GM21529 (cell line): ENCODE measurements at regions not wholly inside any gene's neighbourhood (a gene's known extent, or its start where the extent isn't known, plus 50 kb on each side); places are given as distances from the start of the nearest gene placed in this dataset.
"Not testable (repeated sequence)": the region's sequence is repeated elsewhere in the genome, so short reads cannot be mapped to it uniquely, and the experiment has no call there.

ENCODE experiments used
- ATAC-seq: cut with Tn5 transposase; IDR thresholded peaks from one replicate; pipeline ENCODE4 v1.9.1; 2021; ENCODE audit not compliant: unreplicated experiment

GRCh38 chr5:52255308-52255707, 532.4 kb upstream of the ITGA1 start:
- no peak for ATAC-seq

GRCh38 chr5:52262844-52263243, 524.9 kb upstream of the ITGA1 start:
- ATAC-seq = no peak

- no peak for ATAC-seq
Measured at GRCh38 chr5:52269401-52269800, 518.3 kb upstream of the ITGA1 start.

GRCh38 chr5:52269859-52270258, 517.9 kb upstream of the ITGA1 start:
- no peak for ATAC-seq

- ATAC-seq = no peak
Measured at GRCh38 chr5:52275639-52276038, 512.1 kb upstream of the ITGA1 start.

GRCh38 chr5:52277101-52277500, 510.6 kb upstream of the ITGA1 start:
- ATAC-seq = no peak

GRCh38 chr5:52282647-52283046, 505.1 kb upstream of the ITGA1 start:
- no peak for ATAC-seq

GRCh38 chr5:52283221-52283620, 504.5 kb upstream of the ITGA1 start:
- ATAC-seq = no peak

GRCh38 chr5:52300703-52301372, 486.9 kb upstream of the ITGA1 start:
- ATAC-seq = no peak

- ATAC-seq = not testable (repeated sequence)
Measured at GRCh38 chr5:52304816-52305215, 482.9 kb upstream of the ITGA1 start.

- ATAC-seq = no peak
Measured at GRCh38 chr5:52328220-52328806, 459.4 kb upstream of the ITGA1 start.

GRCh38 chr5:52331725-52332124, 456.0 kb upstream of the ITGA1 start:
- ATAC-seq = no peak

- ATAC-seq = no peak
Measured at GRCh38 chr5:52334367-52334766, 453.3 kb upstream of the ITGA1 start.

GRCh38 chr5:52339285-52339684, 448.4 kb upstream of the ITGA1 start:
- ATAC-seq = no peak

GRCh38 chr5:52342361-52342760, 445.4 kb upstream of the ITGA1 start:
- no peak for ATAC-seq

- no peak for ATAC-seq
Measured at GRCh38 chr5:52356311-52356918, 431.3 kb upstream of the ITGA1 start.

- ATAC-seq = no peak
Measured at GRCh38 chr5:52359261-52359660, 428.5 kb upstream of the ITGA1 start.

GRCh38 chr5:52360985-52361384, 426.7 kb upstream of the ITGA1 start:
- no peak for ATAC-seq

- ATAC-seq = no peak
Measured at GRCh38 chr5:52374286-52374685, 413.4 kb upstream of the ITGA1 start.

GRCh38 chr5:52375969-52376368, 411.7 kb upstream of the ITGA1 start:
- ATAC-seq = no peak

- ATAC-seq = no peak
Measured at GRCh38 chr5:52376592-52376991, 411.1 kb upstream of the ITGA1 start.

- ATAC-seq = no peak
Measured at GRCh38 chr5:52378237-52378636, 409.5 kb upstream of the ITGA1 start.

- no peak for ATAC-seq
Measured at GRCh38 chr5:52388349-52388748, 399.4 kb upstream of the ITGA1 start.
